ENCODE measurements at regions not wholly inside any gene's neighbourhood (a gene's known extent, or its start where the extent isn't known, plus 50 kb on each side); places are given as distances from the start of the nearest gene placed in this dataset.
"Not testable (repeated sequence)": the region's sequence is repeated elsewhere in the genome, so short reads cannot be mapped to it uniquely, and the experiment has no call there.

DNA sequence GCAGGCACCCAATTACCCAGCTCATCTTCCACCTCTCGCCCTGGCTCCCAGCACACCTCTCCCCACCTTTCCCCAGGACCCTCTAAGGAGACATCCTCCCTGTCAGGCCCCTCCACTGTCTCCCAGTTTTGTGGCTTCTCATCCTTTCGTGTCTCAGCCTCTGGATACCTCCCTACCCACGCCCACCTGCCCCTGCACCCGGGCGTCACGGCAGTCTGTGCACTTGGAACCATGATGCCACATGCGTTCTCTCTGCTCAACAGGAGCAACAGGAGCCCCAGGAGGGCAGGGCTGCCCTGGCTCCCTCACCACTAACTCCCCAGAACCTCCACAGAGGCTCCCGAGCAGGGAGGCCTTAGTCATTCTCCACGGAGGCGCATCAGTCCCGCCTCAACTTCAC, 472.8 kb downstream of the TP53TG3F start:
- TF ChIP-seq POLR2A, POLR2AphosphoS5, EP300 (IDR thresholded peaks at IDR 0.05): not testable (repeated sequence)
- TF ChIP-seq, protein P1, sequence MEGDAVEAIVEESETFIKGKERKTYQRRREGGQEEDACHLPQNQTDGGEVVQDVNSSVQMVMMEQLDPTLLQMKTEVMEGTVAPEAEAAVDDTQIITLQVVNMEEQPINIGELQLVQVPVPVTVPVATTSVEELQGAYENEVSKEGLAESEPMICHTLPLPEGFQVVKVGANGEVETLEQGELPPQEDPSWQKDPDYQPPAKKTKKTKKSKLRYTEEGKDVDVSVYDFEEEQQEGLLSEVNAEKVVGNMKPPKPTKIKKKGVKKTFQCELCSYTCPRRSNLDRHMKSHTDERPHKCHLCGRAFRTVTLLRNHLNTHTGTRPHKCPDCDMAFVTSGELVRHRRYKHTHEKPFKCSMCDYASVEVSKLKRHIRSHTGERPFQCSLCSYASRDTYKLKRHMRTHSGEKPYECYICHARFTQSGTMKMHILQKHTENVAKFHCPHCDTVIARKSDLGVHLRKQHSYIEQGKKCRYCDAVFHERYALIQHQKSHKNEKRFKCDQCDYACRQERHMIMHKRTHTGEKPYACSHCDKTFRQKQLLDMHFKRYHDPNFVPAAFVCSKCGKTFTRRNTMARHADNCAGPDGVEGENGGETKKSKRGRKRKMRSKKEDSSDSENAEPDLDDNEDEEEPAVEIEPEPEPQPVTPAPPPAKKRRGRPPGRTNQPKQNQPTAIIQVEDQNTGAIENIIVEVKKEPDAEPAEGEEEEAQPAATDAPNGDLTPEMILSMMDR (IDR thresholded peaks at IDR 0.05), result not testable (repeated sequence)
